H1 (cell line): ENCODE measurements at regions not wholly inside any gene's neighbourhood (a gene's known extent, or its start where the extent isn't known, plus 50 kb on each side); places are given as distances from the start of the nearest gene placed in this dataset.

Source experiments
- CTCF ChIA-PET: fragments of 300-600 bp; sonication (Branson Sonifier 250); formaldehyde crosslinking; loops from one replicate; lab custom pipeline; 2021; ENCODE audit not compliant: partially characterized antibody; lab: Charles Lee
- POLR2A ChIA-PET: fragments of 300-600 bp; sonication (Branson Sonifier 250); formaldehyde crosslinking; loops from one replicate; lab custom pipeline; 2021; ENCODE audit warnings: inconsistent platforms; ENCODE audit not compliant: partially characterized antibody; lab: Charles Lee
- DNase-seq, 2 experiments: peaks; one replicate each; pipeline versions ENCODE4 v3.0.0 to v3.0.0-alpha.2; 2010 to 2022; ENCODE audit warnings: low spot score in 2 of 2, low read depth in 1 of 2, mixed read lengths in 1 of 2
- FAIRE-seq: peaks from 2 replicates; lab custom pipeline; 2011; peaks lifted over from hg19 to GRCh38; lab: Jason Lieb, UNC
- H2AFZ ChIP-seq: 2 replicates; pipeline ENCODE4 v1.8.1; 2012; ENCODE audit warnings: low read length, inconsistent platforms
- H2AK5ac ChIP-seq: 2 replicates; pipeline ENCODE4 v1.6.1; 2013; ENCODE audit warnings: low read depth, low read length
- H2BK120ac ChIP-seq: replicated peaks from 2 replicates; pipeline ENCODE3; 2013; ENCODE audit warnings: low read depth, low read length, inconsistent platforms
- H2BK12ac ChIP-seq: 2 replicates; pipeline ENCODE4 v1.6.1; 2013; ENCODE audit warnings: low read depth, low read length
- H2BK15ac ChIP-seq: 2 replicates; pipeline ENCODE4 v1.6.1; 2013; ENCODE audit warnings: low read length
- H2BK20ac ChIP-seq: 2 replicates; pipeline ENCODE4 v1.6.1; 2013; ENCODE audit warnings: low read length
- H2BK5ac ChIP-seq: 2 replicates; pipeline ENCODE4 v1.6.1; 2013; ENCODE audit warnings: low read depth, low read length
- H3K14ac ChIP-seq: 2 replicates; pipeline ENCODE4 v1.6.1; 2013; ENCODE audit warnings: inconsistent platforms; ENCODE audit not compliant: insufficient read length
- H3K18ac ChIP-seq: 2 replicates; pipeline ENCODE4 v1.6.1; 2013; ENCODE audit warnings: low read length; ENCODE audit errors: extremely low read depth
- H3K23ac ChIP-seq: 2 replicates; pipeline ENCODE4 v1.6.1; 2013; ENCODE audit warnings: inconsistent platforms; ENCODE audit not compliant: insufficient read length
- H3K23me2 ChIP-seq: 2 replicates; pipeline ENCODE4 v1.6.1; 2013; ENCODE audit warnings: low read depth, low read length
- H3K27ac ChIP-seq: 2 replicates; pipeline ENCODE4 v1.6.1; 2011; ENCODE audit warnings: low read depth, low read length, inconsistent platforms
- H3K27me3 ChIP-seq, 4 experiments: replicated peaks in 1 of 4; 1 replicate in 1 of 4; 2 replicates in 3 of 4; pipeline versions ENCODE4 v1.6.1 to v1.8.1; 2011 to 2013; ENCODE audit warnings: low read length in 3 of 4, mild to moderate bottlenecking in 3 of 4, inconsistent platforms in 2 of 4, mixed read lengths in 2 of 4, moderate library complexity in 1 of 4; ENCODE audit not compliant: control insufficient read depth in 3 of 4, insufficient read depth in 3 of 4; ENCODE audit errors: extremely low read depth in 1 of 4
- H3K36me3 ChIP-seq, 4 experiments: 2 replicates each; pipeline versions ENCODE4 v1.6.1 to v1.8.1; 2011 to 2013; ENCODE audit warnings: mild to moderate bottlenecking in 4 of 4, low read length in 3 of 4, moderate library complexity in 2 of 4, control low read depth in 1 of 4, inconsistent platforms in 1 of 4; ENCODE audit not compliant: insufficient read depth in 4 of 4, control insufficient read depth in 2 of 4
- H3K4ac ChIP-seq: replicated peaks from 2 replicates; pipeline ENCODE3; 2013; ENCODE audit warnings: low read length, low read depth, mixed read lengths, inconsistent platforms; ENCODE audit not compliant: insufficient read length
- H3K4me1 ChIP-seq, 4 experiments: replicated peaks in 1 of 4; 1 replicate in 1 of 4; 2 replicates in 3 of 4; pipeline versions ENCODE4 v1.6.1 to v1.8.1; 2011 to 2013; ENCODE audit warnings: low read length in 3 of 4, inconsistent platforms in 2 of 4, mixed read lengths in 1 of 4; ENCODE audit not compliant: insufficient read depth in 4 of 4, control insufficient read depth in 3 of 4
- H3K4me2 ChIP-seq, 2 experiments: 2 replicates each; pipeline versions ENCODE4 v1.6.1 to v1.8.1; 2011 to 2013; ENCODE audit warnings: low read depth in 2 of 2, low read length in 2 of 2, control low read depth in 1 of 2, inconsistent platforms in 1 of 2, mild to moderate bottlenecking in 1 of 2; ENCODE audit not compliant: insufficient read depth in 1 of 2
- H3K4me3 ChIP-seq, 4 experiments: fragments of 200-600, 300-600 bp in 1 of 4; sonication (generic), shearing (Covaris generic), sonication (Bioruptor Twin) in 1 of 4; 2 replicates each; pipeline versions ENCODE4 v1.5.1 to v1.8.1; 2011 to 2016; ENCODE audit warnings: low read length in 4 of 4, low read depth in 3 of 4, control low read depth in 2 of 4, inconsistent platforms in 2 of 4, mild to moderate bottlenecking in 2 of 4, mixed read lengths in 1 of 4, moderate library complexity in 1 of 4; ENCODE audit not compliant: insufficient read depth in 2 of 4; ENCODE audit errors: extremely low read depth in 1 of 4
- H3K56ac ChIP-seq: replicated peaks from 2 replicates; pipeline ENCODE3; 2013; ENCODE audit warnings: low read depth, mild to moderate bottlenecking, mixed read lengths, low read length, inconsistent platforms; ENCODE audit not compliant: insufficient read length
- H3K79me1 ChIP-seq: 2 replicates; pipeline ENCODE4 v1.6.1; 2013; ENCODE audit warnings: low read depth, low read length, control low read depth
- H3K79me2 ChIP-seq, 2 experiments: 2 replicates each; pipeline versions ENCODE4 v1.6.1 to v1.8.1; 2012 to 2013; ENCODE audit warnings: low read length in 2 of 2, mild to moderate bottlenecking in 2 of 2, inconsistent platforms in 1 of 2; ENCODE audit not compliant: insufficient read depth in 2 of 2, control insufficient read depth in 1 of 2
- H3K9ac ChIP-seq, 4 experiments: replicated peaks in 1 of 4; 1 replicate in 1 of 4; 2 replicates in 3 of 4; pipeline versions ENCODE4 v1.6.1 to v1.8.1; 2011 to 2013; ENCODE audit warnings: low read depth in 3 of 4, low read length in 3 of 4, control low read depth in 2 of 4, mild to moderate bottlenecking in 2 of 4, moderate library complexity in 2 of 4, inconsistent platforms in 1 of 4; ENCODE audit errors: extremely low read depth in 1 of 4
- H3K9me3 ChIP-seq, 2 experiments: 2 replicates each; pipeline versions ENCODE4 v1.6.1 to v1.8.1; 2012 to 2013; ENCODE audit warnings: mild to moderate bottlenecking in 2 of 2, moderate library complexity in 2 of 2, control low read depth in 1 of 2, inconsistent platforms in 1 of 2, low read depth in 1 of 2, low read length in 1 of 2, mixed read lengths in 1 of 2; ENCODE audit not compliant: insufficient read depth in 2 of 2
- H4K20me1 ChIP-seq, 2 experiments: replicated peaks in 1 of 2; 2 replicates each; pipeline versions ENCODE3 to v1.8.1; 2011 to 2013; ENCODE audit warnings: inconsistent platforms in 2 of 2, low read length in 2 of 2, mild to moderate bottlenecking in 1 of 2; ENCODE audit not compliant: insufficient read depth in 2 of 2, control insufficient read depth in 1 of 2
- H4K5ac ChIP-seq: 2 replicates; pipeline ENCODE4 v1.6.1; 2013; ENCODE audit warnings: low read length, low read depth, mixed read lengths, inconsistent platforms; ENCODE audit not compliant: insufficient read length
- H4K8ac ChIP-seq: 2 replicates; pipeline ENCODE4 v1.8.0; 2013; ENCODE audit warnings: mild to moderate bottlenecking, moderate library complexity, low read length, inconsistent platforms; ENCODE audit not compliant: insufficient read depth; ENCODE audit errors: extremely low read depth
- H4K91ac ChIP-seq: replicated peaks from 2 replicates; pipeline ENCODE3; 2013; ENCODE audit warnings: low read length, mixed read lengths, inconsistent platforms; ENCODE audit not compliant: insufficient read length
- ATF2 ChIP-seq: IDR thresholded peaks from 2 replicates; pipeline ENCODE4 v1.6.1; 2012; ENCODE audit warnings: low read length, inconsistent platforms
- ATF3 ChIP-seq: IDR thresholded peaks from 2 replicates; pipeline ENCODE4 v1.6.1; 2011; ENCODE audit warnings: low read depth, mild to moderate bottlenecking, low read length; ENCODE audit not compliant: insufficient read depth
- BRCA1 ChIP-seq: IDR thresholded peaks from 2 replicates; pipeline ENCODE4 v1.6.1; 2012; ENCODE audit warnings: low read depth, low read length, improper control_type of control experiment
- CBX5 ChIP-seq: fragments of 300-800, 300-1000 bp; sonication (generic); IDR thresholded peaks from 2 replicates; pipeline ENCODE4 v1.7.1; 2016; ENCODE audit warnings: antibody characterized with exemption, low read length, low read depth
- CBX8 ChIP-seq: fragments of 300-800, 300-1000 bp; sonication (generic); IDR thresholded peaks from 2 replicates; pipeline ENCODE4 v1.7.1; 2016; ENCODE audit warnings: low read depth, low read length, borderline replicate concordance
- CTBP2 ChIP-seq: IDR thresholded peaks from 2 replicates; pipeline ENCODE4 v1.7.0; 2011; ENCODE audit warnings: borderline replicate concordance, mild to moderate bottlenecking, moderate library complexity, mixed read lengths, low read length; ENCODE audit not compliant: insufficient read depth, insufficient read length
- HDAC6 ChIP-seq: IDR thresholded peaks from one replicate; pipeline ENCODE4 v1.7.1; 2012; ENCODE audit warnings: low read depth, mild to moderate bottlenecking, inconsistent platforms, low read length, moderate library complexity
- JUN ChIP-seq: IDR thresholded peaks from 2 replicates; pipeline ENCODE4 v1.6.1; 2011; ENCODE audit warnings: low read depth, mild to moderate bottlenecking, improper control_type of control experiment, low read length
- KDM5A ChIP-seq: fragments of 200-600 bp; IDR thresholded peaks from 2 replicates; pipeline ENCODE4 v1.7.1; 2012; ENCODE audit warnings: mild to moderate bottlenecking, low read length, inconsistent platforms, mixed read lengths
- POLR2A ChIP-seq, 2 experiments: IDR thresholded peaks; 1 replicate in 1 of 2; 2 replicates in 1 of 2; pipeline ENCODE4 v1.6.1; 2011; ENCODE audit warnings: low read depth in 2 of 2, low read length in 2 of 2, mild to moderate bottlenecking in 2 of 2; ENCODE audit errors: control extremely low read depth in 1 of 2
- POLR2AphosphoS5 ChIP-seq: IDR thresholded peaks from 2 replicates; pipeline ENCODE4 v1.6.1; 2011; ENCODE audit warnings: low read depth, low read length
- SP1 ChIP-seq: IDR thresholded peaks from 2 replicates; pipeline ENCODE4 v1.6.1; 2011; ENCODE audit warnings: low read depth, low read length
- SP2 ChIP-seq: IDR thresholded peaks from 2 replicates; pipeline ENCODE4 v1.6.1; 2012; ENCODE audit warnings: mild to moderate bottlenecking, low read length, inconsistent platforms
- TEAD4 ChIP-seq: IDR thresholded peaks from 2 replicates; pipeline ENCODE4 v1.6.1; 2012; ENCODE audit warnings: low read depth, low read length, inconsistent platforms, mixed read lengths
- WGBS, 2 experiments: shearing (Covaris generic) in 1 of 2; methylation state at CpG; one replicate each; pipeline versions ENCODE4 v1.1.6 to v1.1.7; 2013 to 2015; ENCODE audit warnings: low lambda C conversion rate in 2 of 2, mixed read lengths in 2 of 2, inconsistent platforms in 1 of 2, low coverage in 1 of 2, missing lambda C conversion rate in 1 of 2; ENCODE audit not compliant: insufficient replicate concordance in 2 of 2, insufficient coverage in 1 of 2, insufficient read length in 1 of 2; ENCODE audit errors: extremely low coverage in 1 of 2, missing lambda C conversion rate in 1 of 2; 5-methylcytosine and 5-hydroxymethylcytosine counted together

GRCh38 chrX:40389555-40389954 is 191.2 kb upstream of the ATP6AP2 start:
- CTCF ChIA-PET = no interaction called here
- no peaks in the 10 kb centered on the region for H3K4me1 ChIP-seq
- no peaks in the 10 kb centered on the region for H4K20me1 ChIP-seq
- no peak overlapping the region for H2BK15ac ChIP-seq
- H4K8ac ChIP-seq = no peak overlapping the region
- H3K4me3 ChIP-seq = no peak overlapping the region
- no peak overlapping the region for H3K9ac ChIP-seq
- H2AK5ac ChIP-seq = no peak overlapping the region
- no peak overlapping the region for H3K56ac ChIP-seq
- H3K23ac ChIP-seq = no peak overlapping the region
- FAIRE-seq (no peak), DNase-seq (no peak)
- no peak overlapping the region for H4K91ac ChIP-seq
- H3K27me3 ChIP-seq = no peaks in the 10 kb centered on the region
- no peak overlapping the region for H2BK12ac ChIP-seq
- no peaks in the 10 kb centered on the region for H3K36me3 ChIP-seq
- H2BK20ac ChIP-seq = no peak overlapping the region
- no peaks in the 10 kb centered on the region for H3K79me1 ChIP-seq
- H3K4ac ChIP-seq = no peak overlapping the region
- H2BK5ac ChIP-seq = no peak overlapping the region
- H3K23me2 ChIP-seq = no peaks in the 10 kb centered on the region
- no peaks in the 10 kb centered on the region for H3K9me3 ChIP-seq
- H4K5ac ChIP-seq = no peak overlapping the region
- H3K18ac ChIP-seq = no peak overlapping the region
- no peaks in the 10 kb centered on the region for H3K79me2 ChIP-seq
- POLR2A ChIA-PET = no interaction called here
- H3K4me2 ChIP-seq = no peak overlapping the region
- no peak overlapping the region for H3K14ac ChIP-seq
- WGBS, 2 experiments = 70% methylated on average over 2 of the region's 2 CpGs; no CpG with 5 or more reads in 1 of the 2 experiments
- no peak overlapping the region for H2BK120ac ChIP-seq
- H3K27ac ChIP-seq = no peak overlapping the region
- no peak overlapping the region for H2AFZ ChIP-seq
- no peak for TF ChIP-seq JUN
- TF ChIP-seq ATF3 = no peak
- TF ChIP-seq BRCA1 = no peak
- TF ChIP-seq POLR2AphosphoS5 = no peak
- TF ChIP-seq SP2 = no peak
- no peak for TF ChIP-seq POLR2A (IDR thresholded peaks at IDR 0.05; ENCODE audit: control extremely low read depth in 1 of 2, low read depth in 2 of 2, low read length in 2 of 2)
- TF ChIP-seq CTBP2 = no peak
- no peak for TF ChIP-seq SP1
- TF ChIP-seq CBX8 = no peak
- TF ChIP-seq TEAD4 = no peak
- TF ChIP-seq CBX5 = no peak
- TF ChIP-seq KDM5A = no peak
- no peak for TF ChIP-seq ATF2
- TF ChIP-seq HDAC6 = no peak
